ENCODE measurements at regions not wholly inside any gene's neighbourhood (a gene's known extent, or its start where the extent isn't known, plus 50 kb on each side); places are given as distances from the start of the nearest gene placed in this dataset.

GRCh38 chr1:222096883-222097282 lies 355.0 kb upstream of the DUSP10 start:
- no peak overlapping the region for H2BK12ac ChIP-seq (ENCODE audit: low read length)
- no peaks in the 10 kb centered on the region for H3K4me1 ChIP-seq (ENCODE audit: control insufficient read depth in 1 of 2, insufficient read depth in 2 of 2, low read length in 2 of 2)
- no peak overlapping the region for H4K12ac ChIP-seq (ENCODE audit: low read depth, low read length)
- H4K91ac ChIP-seq (ENCODE audit: low read depth, low read length), result no peak overlapping the region
- H2BK120ac ChIP-seq (ENCODE audit: insufficient read depth, low read length, poor library complexity), result no peak overlapping the region
- H2AFZ ChIP-seq (ENCODE audit: insufficient read depth, low read length, poor library complexity), result no peak overlapping the region
- H3K23ac ChIP-seq (ENCODE audit: low read length), result no peak overlapping the region
- H2BK5ac ChIP-seq (ENCODE audit: low read depth, low read length, poor library complexity), result no peak overlapping the region
- no peak overlapping the region for H3K18ac ChIP-seq (ENCODE audit: low read length)
- no peak overlapping the region for H3K9ac ChIP-seq (ENCODE audit: low read length)
- H3K4ac ChIP-seq (ENCODE audit: low read depth, low read length), result no peak overlapping the region
- H3K14ac ChIP-seq (ENCODE audit: low read length), result no peak overlapping the region
- H3K9me3 ChIP-seq (ENCODE audit: insufficient read depth, low read depth, low read length), result no peaks in the 10 kb centered on the region
- no peaks in the 10 kb centered on the region for H3K27me3 ChIP-seq (ENCODE audit: insufficient read depth, low read length)
- DNase-seq, result peak; percentile 32 to 60
- no peaks in the 10 kb centered on the region for H3K36me3 ChIP-seq (ENCODE audit: control insufficient read depth in 1 of 2, insufficient read depth in 2 of 2, low read length in 2 of 2)
- H3K79me2 ChIP-seq (ENCODE audit: control insufficient read depth, insufficient read depth, low read length, poor library complexity), result no peaks in the 10 kb centered on the region
- no peaks in the 10 kb centered on the region for H3K79me1 ChIP-seq (ENCODE audit: low read length)
- H3K4me2 ChIP-seq (ENCODE audit: low read length), result no peak overlapping the region
- no peak overlapping the region for H3K4me3 ChIP-seq (ENCODE audit: low read depth, low read length)
- WGBS (ENCODE audit: extremely low coverage, insufficient coverage, insufficient read length), result no CpG with 5 or more reads among the region's 4 CpGs
- H3K27ac ChIP-seq (ENCODE audit: low read depth, low read length), result no peak overlapping the region
- no peak overlapping the region for H2AK5ac ChIP-seq (ENCODE audit: low read length)
- no peak overlapping the region for H4K8ac ChIP-seq (ENCODE audit: low read depth, low read length)

GRCh38 chr1:222096476-222096772 lies 354.5 kb upstream of the DUSP10 start:
- no peaks in the 10 kb centered on the region for H3K79me2 ChIP-seq (ENCODE audit: control insufficient read depth, insufficient read depth, low read length, poor library complexity)
- no CpG with 5 or more reads among the region's 1 CpG for WGBS (ENCODE audit: extremely low coverage, insufficient coverage, insufficient read length)
- H2AK5ac ChIP-seq (ENCODE audit: low read length), result no peak overlapping the region
- H3K18ac ChIP-seq (ENCODE audit: low read length), result no peak overlapping the region
- H2BK5ac ChIP-seq (ENCODE audit: low read depth, low read length, poor library complexity), result no peak overlapping the region
- H2BK12ac ChIP-seq (ENCODE audit: low read length), result no peak overlapping the region
- no peaks in the 10 kb centered on the region for H3K79me1 ChIP-seq (ENCODE audit: low read length)
- no peaks in the 10 kb centered on the region for H3K9me3 ChIP-seq (ENCODE audit: insufficient read depth, low read depth, low read length)
- no peak overlapping the region for H4K12ac ChIP-seq (ENCODE audit: low read depth, low read length)
- H3K4me2 ChIP-seq (ENCODE audit: low read length), result no peak overlapping the region
- H3K9ac ChIP-seq (ENCODE audit: low read length), result no peak overlapping the region
- no peaks in the 10 kb centered on the region for H3K36me3 ChIP-seq (ENCODE audit: control insufficient read depth in 1 of 2, insufficient read depth in 2 of 2, low read length in 2 of 2)
- H2AFZ ChIP-seq (ENCODE audit: insufficient read depth, low read length, poor library complexity), result no peak overlapping the region
- DNase-seq, result no peak
- no peak overlapping the region for H3K27ac ChIP-seq (ENCODE audit: low read depth, low read length)
- no peaks in the 10 kb centered on the region for H3K27me3 ChIP-seq (ENCODE audit: insufficient read depth, low read length)
- H3K14ac ChIP-seq (ENCODE audit: low read length), result no peak overlapping the region
- no peak overlapping the region for H4K8ac ChIP-seq (ENCODE audit: low read depth, low read length)
- H3K4me1 ChIP-seq (ENCODE audit: control insufficient read depth in 1 of 2, insufficient read depth in 2 of 2, low read length in 2 of 2), result no peaks in the 10 kb centered on the region
- H2BK120ac ChIP-seq (ENCODE audit: insufficient read depth, low read length, poor library complexity), result no peak overlapping the region
- no peak overlapping the region for H3K4ac ChIP-seq (ENCODE audit: low read depth, low read length)
- no peak overlapping the region for H4K91ac ChIP-seq (ENCODE audit: low read depth, low read length)
- H3K23ac ChIP-seq (ENCODE audit: low read length), result no peak overlapping the region
- no peak overlapping the region for H3K4me3 ChIP-seq (ENCODE audit: low read depth, low read length)

- Histone ChIP-seq H3K79me2 (ENCODE audit: control insufficient read depth, insufficient read depth, low read length, poor library complexity) (no peaks in the 10 kb centered on the region), H3K23ac (ENCODE audit: low read length) (peak overlapping the region; percentile 56), H4K12ac (ENCODE audit: low read depth, low read length) (no peak overlapping the region), H3K79me1 (ENCODE audit: low read length) (no peaks in the 10 kb centered on the region), H2AFZ (ENCODE audit: insufficient read depth, low read length, poor library complexity) (no peak overlapping the region), H3K4me3 (ENCODE audit: low read depth, low read length) (no peak overlapping the region), H3K27me3 (ENCODE audit: insufficient read depth, low read length) (no peaks in the 10 kb centered on the region), H3K9ac (ENCODE audit: low read length) (peak overlapping the region; percentile 35), H3K36me3 (ENCODE audit: control insufficient read depth in 1 of 2, insufficient read depth in 2 of 2, low read length in 2 of 2) (no peaks in the 10 kb centered on the region), H3K4me2 (ENCODE audit: low read length) (no peak overlapping the region), H4K91ac (ENCODE audit: low read depth, low read length) (no peak overlapping the region), H2BK120ac (ENCODE audit: insufficient read depth, low read length, poor library complexity) (no peak overlapping the region), H2BK5ac (ENCODE audit: low read depth, low read length, poor library complexity) (no peak overlapping the region), H4K8ac (ENCODE audit: low read depth, low read length) (no peak overlapping the region), H3K4me1 (ENCODE audit: control insufficient read depth in 1 of 2, insufficient read depth in 2 of 2, low read length in 2 of 2) (no peaks in the 10 kb centered on the region), H2AK5ac (ENCODE audit: low read length) (no peak overlapping the region), H3K9me3 (ENCODE audit: insufficient read depth, low read depth, low read length) (no peaks in the 10 kb centered on the region), H3K4ac (ENCODE audit: low read depth, low read length) (no peak overlapping the region), H2BK12ac (ENCODE audit: low read length) (no peak overlapping the region), H3K14ac (ENCODE audit: low read length) (no peak overlapping the region), H3K27ac (ENCODE audit: low read depth, low read length) (no peak overlapping the region), H3K18ac (ENCODE audit: low read length) (no peak overlapping the region)
- DNase-seq, result peak; percentile 16 to 70
- no CpG with 5 or more reads among the region's 11 CpGs for WGBS (ENCODE audit: extremely low coverage, insufficient coverage, insufficient read length)
These were observed 354.0 kb upstream of the DUSP10 start for GRCh38 chr1:222095606-222096475.

- H2BK12ac ChIP-seq (ENCODE audit: low read length), result no peak overlapping the region
- no peak overlapping the region for H3K14ac ChIP-seq (ENCODE audit: low read length)
- no peak overlapping the region for H4K8ac ChIP-seq (ENCODE audit: low read depth, low read length)
- no peak overlapping the region for H3K4me3 ChIP-seq (ENCODE audit: low read depth, low read length)
- H3K23ac ChIP-seq (ENCODE audit: low read length), result no peak overlapping the region
- H2BK5ac ChIP-seq (ENCODE audit: low read depth, low read length, poor library complexity), result no peak overlapping the region
- no peaks in the 10 kb centered on the region for H3K9me3 ChIP-seq (ENCODE audit: insufficient read depth, low read depth, low read length)
- H3K4me1 ChIP-seq (ENCODE audit: control insufficient read depth in 1 of 2, insufficient read depth in 2 of 2, low read length in 2 of 2), result no peaks in the 10 kb centered on the region
- no peak overlapping the region for H4K91ac ChIP-seq (ENCODE audit: low read depth, low read length)
- H2AFZ ChIP-seq (ENCODE audit: insufficient read depth, low read length, poor library complexity), result no peak overlapping the region
- no peak overlapping the region for H2BK120ac ChIP-seq (ENCODE audit: insufficient read depth, low read length, poor library complexity)
- H3K9ac ChIP-seq (ENCODE audit: low read length), result no peak overlapping the region
- H3K27me3 ChIP-seq (ENCODE audit: insufficient read depth, low read length), result no peaks in the 10 kb centered on the region
- H3K18ac ChIP-seq (ENCODE audit: low read length), result no peak overlapping the region
- no peak overlapping the region for H3K4ac ChIP-seq (ENCODE audit: low read depth, low read length)
- no peak overlapping the region for H3K27ac ChIP-seq (ENCODE audit: low read depth, low read length)
- WGBS (ENCODE audit: extremely low coverage, insufficient coverage, insufficient read length), result 100% methylated on average over 2 of the region's 4 CpGs
- no peak overlapping the region for H2AK5ac ChIP-seq (ENCODE audit: low read length)
- no peaks in the 10 kb centered on the region for H3K36me3 ChIP-seq (ENCODE audit: control insufficient read depth in 1 of 2, insufficient read depth in 2 of 2, low read length in 2 of 2)
- no peaks in the 10 kb centered on the region for H3K79me2 ChIP-seq (ENCODE audit: control insufficient read depth, insufficient read depth, low read length, poor library complexity)
- no peaks in the 10 kb centered on the region for H3K79me1 ChIP-seq (ENCODE audit: low read length)
- DNase-seq, result no peak
- no peak overlapping the region for H4K12ac ChIP-seq (ENCODE audit: low read depth, low read length)
- H3K4me2 ChIP-seq (ENCODE audit: low read length), result no peak overlapping the region
These were observed 351.6 kb upstream of the DUSP10 start for GRCh38 chr1:222093518-222093917.
